Activated B cell treated with CpG ODN at 0.5 μM for 24 hours (primary cell): ENCODE measurements at regions not wholly inside any gene's neighbourhood (a gene's known extent, or its start where the extent isn't known, plus 50 kb on each side); places are given as distances from the start of the nearest gene placed in this dataset.

Experiments
- ATAC-seq: fragments of 200-7000 bp; cut with Tn5 transposase; one replicate; pipeline ENCODE4 v1.10.0; 2021; ENCODE audit warnings: low read depth, mild to moderate bottlenecking, moderate library complexity
- CTCF ChIA-PET: fragments of 350-600 bp; sonication (Branson Sonifier 250); formaldehyde crosslinking; loops from one replicate; lab custom pipeline; 2021; ENCODE audit warnings: antibody characterized with exemption; lab: Charles Lee
- POLR2A ChIA-PET: fragments of 350-600 bp; sonication (Branson Sonifier 250); formaldehyde crosslinking; loops from one replicate; lab custom pipeline; 2021; ENCODE audit warnings: antibody characterized with exemption; lab: Charles Lee
- DNase-seq: peaks from one replicate; pipeline ENCODE4 v3.0.0; 2022
- H3K27ac Mint-ChIP-seq: one replicate; pipeline ENCODE4 v1.8.0; 2020; ENCODE audit warnings: mixed read lengths
- H3K27me3 Mint-ChIP-seq: one replicate; pipeline ENCODE4 v1.8.0; 2021; ENCODE audit warnings: mixed read lengths
- H3K36me3 Mint-ChIP-seq: one replicate; pipeline ENCODE4 v1.8.0; 2021; ENCODE audit warnings: low read depth, mixed read lengths
- H3K4me1 Mint-ChIP-seq: one replicate; pipeline ENCODE4 v1.8.0; 2021; ENCODE audit warnings: mixed read lengths
- H3K4me3 Mint-ChIP-seq: one replicate; pipeline ENCODE4 v1.8.0; 2020; ENCODE audit warnings: mild to moderate bottlenecking, mixed read lengths
- H3K9me3 Mint-ChIP-seq: one replicate; pipeline ENCODE4 v1.8.0; 2020; ENCODE audit warnings: mixed read lengths
- intact Hi-C: fragments of 100-400 bp; cut with micrococcal nuclease; formaldehyde crosslinking; loops from one replicate; pipeline ENCODE4 v1.15.1; 2024
- TF ChIP-seq, protein P1 (sequence below): fragments of 200-600 bp; IDR thresholded peaks from one replicate; pipeline ENCODE4 v1.8.0; 2022; ENCODE audit warnings: antibody characterized with exemption, mild to moderate bottlenecking

DNA sequence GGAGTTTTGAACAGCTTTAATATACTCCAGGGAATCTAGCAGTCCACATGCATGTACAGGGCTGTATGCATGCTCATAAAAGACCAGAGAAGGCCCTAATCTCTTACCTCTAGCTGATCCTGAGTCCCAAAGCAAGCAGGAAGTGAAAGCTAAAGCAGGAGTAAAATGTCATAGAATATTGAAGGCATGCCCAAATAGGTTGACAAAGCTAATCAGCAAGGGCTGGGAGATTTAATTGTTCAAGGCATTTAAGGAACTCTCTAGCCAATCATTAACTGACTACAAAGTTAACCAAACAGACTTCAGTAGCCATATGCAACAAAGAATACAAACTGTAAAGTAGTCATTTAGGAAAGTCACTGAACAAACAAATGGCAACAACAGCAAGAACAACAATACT lies 85.8 kb upstream of the KBTBD8 start:
- Mint-ChIP-seq H3K9me3 (peaks cover 15% of the 10 kb centered on the region), H3K4me1 (no peaks in the 10 kb centered on the region), H3K36me3 (no peaks in the 10 kb centered on the region), H3K4me3 (no peak overlapping the region), H3K27me3 (peaks cover 2% of the 10 kb centered on the region), H3K27ac (no peak overlapping the region)
- DNase-seq (no peak), ATAC-seq (no peak)
- TF ChIP-seq, protein P1, sequence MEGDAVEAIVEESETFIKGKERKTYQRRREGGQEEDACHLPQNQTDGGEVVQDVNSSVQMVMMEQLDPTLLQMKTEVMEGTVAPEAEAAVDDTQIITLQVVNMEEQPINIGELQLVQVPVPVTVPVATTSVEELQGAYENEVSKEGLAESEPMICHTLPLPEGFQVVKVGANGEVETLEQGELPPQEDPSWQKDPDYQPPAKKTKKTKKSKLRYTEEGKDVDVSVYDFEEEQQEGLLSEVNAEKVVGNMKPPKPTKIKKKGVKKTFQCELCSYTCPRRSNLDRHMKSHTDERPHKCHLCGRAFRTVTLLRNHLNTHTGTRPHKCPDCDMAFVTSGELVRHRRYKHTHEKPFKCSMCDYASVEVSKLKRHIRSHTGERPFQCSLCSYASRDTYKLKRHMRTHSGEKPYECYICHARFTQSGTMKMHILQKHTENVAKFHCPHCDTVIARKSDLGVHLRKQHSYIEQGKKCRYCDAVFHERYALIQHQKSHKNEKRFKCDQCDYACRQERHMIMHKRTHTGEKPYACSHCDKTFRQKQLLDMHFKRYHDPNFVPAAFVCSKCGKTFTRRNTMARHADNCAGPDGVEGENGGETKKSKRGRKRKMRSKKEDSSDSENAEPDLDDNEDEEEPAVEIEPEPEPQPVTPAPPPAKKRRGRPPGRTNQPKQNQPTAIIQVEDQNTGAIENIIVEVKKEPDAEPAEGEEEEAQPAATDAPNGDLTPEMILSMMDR, result no peak
- POLR2A ChIA-PET, result no interaction called here
- intact Hi-C loops, result no loop called here
- CTCF ChIA-PET, result interaction anchor here (1.0 kb wide), 1 partner anchor 1981 kb away, joined by 3 read pairs; no protein-coding TSS in a partner anchor

DNA sequence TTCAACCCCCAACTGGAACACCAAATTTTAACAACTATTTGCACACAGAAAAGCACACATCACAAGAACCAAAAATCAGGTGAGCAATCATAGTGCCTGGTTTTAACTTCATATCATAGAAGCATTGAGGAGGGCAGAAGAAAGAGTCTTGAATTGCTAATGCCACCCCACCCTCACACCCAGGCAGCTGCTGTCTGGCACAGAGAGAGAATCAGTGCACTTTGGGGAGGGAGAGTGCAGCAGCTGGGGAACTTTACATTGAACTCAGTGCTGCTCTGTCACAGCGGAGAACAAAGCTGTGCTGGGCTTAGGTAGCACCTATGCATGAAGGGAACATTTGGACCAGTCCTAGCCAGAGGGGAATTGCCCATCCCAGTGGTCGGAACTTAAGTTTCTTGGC lies 76.0 kb upstream of the KBTBD8 start:
- Mint-ChIP-seq H3K4me3 (no peak overlapping the region), H3K27me3 (peaks cover 14% of the 10 kb centered on the region), H3K27ac (no peak overlapping the region), H3K4me1 (no peaks in the 10 kb centered on the region), H3K9me3 (peaks cover 10% of the 10 kb centered on the region), H3K36me3 (no peaks in the 10 kb centered on the region)
- ChIA-PET POLR2A (no interaction called here), CTCF (no interaction called here)
- TF ChIP-seq, protein P1, result no peak
- no peak for DNase-seq
- ATAC-seq, result no peak
- intact Hi-C loops, result no loop called here

DNA sequence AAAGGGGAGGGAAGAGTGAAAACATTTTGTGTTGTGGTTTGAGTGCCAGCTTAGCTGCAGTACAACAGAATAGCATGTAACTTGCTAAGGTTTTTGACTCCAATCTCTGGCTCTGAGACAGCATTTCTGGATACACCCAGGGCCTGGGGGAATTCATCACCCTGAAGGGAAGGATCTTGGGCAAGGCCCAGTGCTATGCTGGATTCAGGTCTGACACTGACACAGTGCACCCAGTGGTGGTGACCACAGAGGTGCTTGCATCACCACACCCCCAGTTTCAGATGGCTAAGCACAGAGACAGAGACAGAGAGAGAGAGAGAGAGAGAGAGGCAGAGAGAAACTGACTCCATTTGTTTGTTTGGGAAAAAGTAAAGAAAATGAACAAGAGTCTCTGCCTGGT lies 74.1 kb upstream of the KBTBD8 start:
- Mint-ChIP-seq H3K4me3 (no peak overlapping the region), H3K27ac (no peak overlapping the region), H3K27me3 (peaks cover 14% of the 10 kb centered on the region), H3K4me1 (no peaks in the 10 kb centered on the region), H3K36me3 (no peaks in the 10 kb centered on the region), H3K9me3 (peaks cover 8% of the 10 kb centered on the region)
- DNase-seq, result no peak
- no peak for ATAC-seq
- ChIA-PET POLR2A (no interaction called here), CTCF (no interaction called here)
- TF ChIP-seq, protein P1, result no peak
- intact Hi-C loops, result no loop called here

DNA sequence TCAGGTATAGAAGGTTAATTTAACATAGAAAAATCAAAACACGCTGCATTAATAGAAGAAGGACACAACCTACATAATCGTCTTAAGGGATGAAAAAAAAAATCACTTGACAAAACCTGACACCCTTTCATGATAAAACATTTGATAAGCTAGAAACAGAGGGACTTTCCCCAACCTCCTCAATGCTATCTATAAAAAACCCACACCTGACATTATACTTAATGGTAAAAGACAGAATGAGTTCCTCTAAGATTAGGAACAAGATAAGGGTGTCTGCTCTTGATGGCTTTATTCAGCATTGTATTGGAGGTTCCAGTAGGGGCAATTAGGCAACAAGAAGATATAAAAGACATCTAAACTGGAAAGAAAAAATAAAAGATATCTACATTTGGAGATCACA lies 69.9 kb upstream of the KBTBD8 start:
- no peaks in the 10 kb centered on the region for H3K36me3 Mint-ChIP-seq
- H3K27me3 Mint-ChIP-seq, result peaks cover 19% of the 10 kb centered on the region
- H3K27ac Mint-ChIP-seq, result no peak overlapping the region
- DNase-seq, result no peak
- no peak for ATAC-seq
- no peaks in the 10 kb centered on the region for H3K4me1 Mint-ChIP-seq
- no peak overlapping the region for H3K4me3 Mint-ChIP-seq
- ChIA-PET POLR2A (no interaction called here), CTCF (interaction anchor here (2.1 kb wide), 1 partner anchor 10 kb away, joined by 6 read pairs; no protein-coding TSS in a partner anchor)
- H3K9me3 Mint-ChIP-seq, result no peaks in the 10 kb centered on the region
- TF ChIP-seq, protein P1, result no peak
- intact Hi-C loops, result no loop called here

DNA sequence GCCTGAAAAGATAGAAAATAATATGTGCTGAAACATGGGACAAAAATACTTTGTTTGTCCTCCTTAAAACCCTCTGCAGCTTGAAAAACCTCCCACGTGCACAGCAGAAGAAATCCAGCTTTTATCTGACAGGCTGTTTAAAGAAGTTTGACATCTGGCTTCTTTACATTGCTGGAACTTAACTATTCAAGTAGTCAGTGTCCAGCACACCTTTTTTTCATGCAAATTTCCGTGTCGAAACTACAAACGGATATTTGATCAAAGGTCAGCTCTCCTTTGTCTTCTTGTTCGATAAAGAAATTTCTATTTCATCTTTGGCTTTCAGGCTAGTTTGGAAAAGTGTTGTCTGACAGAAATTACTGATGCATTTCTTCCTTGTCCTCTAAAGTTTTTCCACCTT lies 66.8 kb upstream of the KBTBD8 start:
- no peak overlapping the region for H3K4me3 Mint-ChIP-seq
- H3K9me3 Mint-ChIP-seq, result no peaks in the 10 kb centered on the region
- intact Hi-C loops, result no loop called here
- H3K4me1 Mint-ChIP-seq, result no peaks in the 10 kb centered on the region
- TF ChIP-seq, protein P1, result no peak
- DNase-seq (no peak), ATAC-seq (no peak)
- CTCF ChIA-PET, result no interaction called here
- H3K36me3 Mint-ChIP-seq, result no peaks in the 10 kb centered on the region
- H3K27me3 Mint-ChIP-seq, result peaks cover 5% of the 10 kb centered on the region
- POLR2A ChIA-PET, result no interaction called here
- H3K27ac Mint-ChIP-seq, result no peak overlapping the region
